ENCODE measurements at regions not wholly inside any gene's neighbourhood (a gene's known extent, or its start where the extent isn't known, plus 50 kb on each side); places are given as distances from the start of the nearest gene placed in this dataset.

- TF ChIP-seq CTCF (IDR thresholded peaks at IDR 0.05) (no peak), POLR2AphosphoS5 (IDR thresholded peaks at IDR 0.05) (no peak), POLR2A (IDR thresholded peaks at IDR 0.05) (no peak)
- H3K36me3 ChIP-seq: no peaks in the 10 kb centered on the region
- no peak overlapping the region for H3K4me3 ChIP-seq
- H3K4me1 ChIP-seq: no peaks in the 10 kb centered on the region
- no peak overlapping the region for H3K27ac ChIP-seq
- no peak for DNase-seq (ENCODE audit: low spot score in 2 of 2)
- no peaks in the 10 kb centered on the region for H3K27me3 ChIP-seq
- intact Hi-C loops (cut with DNase I; ENCODE audit: low total_unique reads): no loop called here
- H3K9me3 ChIP-seq: no peaks in the 10 kb centered on the region
Measured at GRCh38 chr2:152875701-152876695, 157.6 kb downstream of the ARL6IP6 start.

GRCh38 chr2:152874955-152875354 is 156.5 kb downstream of the ARL6IP6 start:
- Histone ChIP-seq H3K4me3 (no peak overlapping the region), H3K9me3 (no peaks in the 10 kb centered on the region), H3K36me3 (no peaks in the 10 kb centered on the region), H3K4me1 (no peaks in the 10 kb centered on the region), H3K27ac (no peak overlapping the region), H3K27me3 (no peaks in the 10 kb centered on the region)
- no peak for TF ChIP-seq POLR2A (IDR thresholded peaks at IDR 0.05)
- TF ChIP-seq CTCF (IDR thresholded peaks at IDR 0.05): no peak
- TF ChIP-seq POLR2AphosphoS5 (IDR thresholded peaks at IDR 0.05): no peak
- DNase-seq (ENCODE audit: low spot score in 2 of 2): no peak
- intact Hi-C loops (cut with DNase I; ENCODE audit: low total_unique reads): no loop called here

- Histone ChIP-seq H3K27me3 (no peaks in the 10 kb centered on the region), H3K27ac (no peak overlapping the region), H3K9me3 (no peaks in the 10 kb centered on the region), H3K4me3 (no peak overlapping the region), H3K36me3 (no peaks in the 10 kb centered on the region), H3K4me1 (no peaks in the 10 kb centered on the region)
- TF ChIP-seq POLR2A (IDR thresholded peaks at IDR 0.05) (no peak), POLR2AphosphoS5 (IDR thresholded peaks at IDR 0.05) (no peak), CTCF (IDR thresholded peaks at IDR 0.05) (no peak)
- intact Hi-C loops (cut with DNase I; ENCODE audit: low total_unique reads): no loop called here
- DNase-seq (ENCODE audit: low spot score in 2 of 2): no peak
Measured at GRCh38 chr2:152870239-152870638, 151.8 kb downstream of the ARL6IP6 start.

- H3K27ac ChIP-seq: no peak overlapping the region
- TF ChIP-seq POLR2A (IDR thresholded peaks at IDR 0.05) (no peak), POLR2AphosphoS5 (IDR thresholded peaks at IDR 0.05) (no peak)
- intact Hi-C loops (cut with DNase I; ENCODE audit: low total_unique reads): no loop called here
Measured at GRCh38 chr2:152867397-152867796, 149.0 kb downstream of the ARL6IP6 start.

GRCh38 chr2:152864601-152865149 is 146.3 kb downstream of the ARL6IP6 start:
- no peak for DNase-seq (ENCODE audit: low spot score in 2 of 2)
- Histone ChIP-seq H3K27me3 (no peaks in the 10 kb centered on the region), H3K4me3 (no peak overlapping the region), H3K36me3 (no peaks in the 10 kb centered on the region), H3K27ac (no peak overlapping the region), H3K4me1 (no peaks in the 10 kb centered on the region), H3K9me3 (no peaks in the 10 kb centered on the region)
- intact Hi-C loops (cut with DNase I; ENCODE audit: low total_unique reads): no loop called here
- TF ChIP-seq POLR2AphosphoS5 (IDR thresholded peaks at IDR 0.05): no peak
- no peak for TF ChIP-seq POLR2A (IDR thresholded peaks at IDR 0.05)
- TF ChIP-seq CTCF (IDR thresholded peaks at IDR 0.05): no peak

More at GRCh38 chr2:152867397-152867796, 149.0 kb downstream of the ARL6IP6 start:
- H3K36me3 ChIP-seq: no peaks in the 10 kb centered on the region
- no peaks in the 10 kb centered on the region for H3K27me3 ChIP-seq
- H3K9me3 ChIP-seq: no peaks in the 10 kb centered on the region
- H3K4me3 ChIP-seq: no peak overlapping the region
- no peaks in the 10 kb centered on the region for H3K4me1 ChIP-seq
- no peak for DNase-seq (ENCODE audit: low spot score in 2 of 2)
